ENCODE measurements at regions not wholly inside any gene's neighbourhood (a gene's known extent, or its start where the extent isn't known, plus 50 kb on each side); places are given as distances from the start of the nearest gene placed in this dataset.

DNA sequence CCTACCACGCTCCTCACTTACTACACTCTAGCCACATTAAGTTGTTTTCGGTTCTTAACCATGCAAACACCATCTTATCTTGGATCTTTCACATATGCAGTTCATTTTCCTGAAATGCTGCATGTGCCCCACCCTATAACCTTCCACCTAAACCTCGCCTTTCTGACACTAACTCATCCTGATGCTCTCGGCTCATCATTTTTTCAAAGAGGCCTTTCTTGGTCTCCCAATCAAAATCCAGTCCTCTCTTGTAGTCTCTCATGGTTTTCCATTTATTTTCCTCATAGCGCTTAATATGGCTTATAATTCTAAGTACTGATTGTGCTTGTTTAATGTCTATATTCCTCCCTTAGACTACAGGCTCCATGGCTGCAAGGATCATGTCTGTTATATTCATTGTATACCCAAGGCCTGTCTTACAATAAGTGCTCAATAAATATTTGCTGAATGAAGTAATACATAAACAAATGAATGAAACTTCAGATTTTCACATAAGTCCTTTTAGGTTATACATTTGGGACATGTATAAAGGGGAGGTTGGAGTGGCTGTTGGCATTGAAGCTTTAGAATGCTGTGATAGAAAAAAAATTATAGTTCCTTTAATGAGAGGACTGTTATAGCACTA, 79.2 kb upstream of the CDC42BPA start:
- H4K20me1 ChIP-seq (ENCODE audit: insufficient read depth) = no peaks in the 10 kb centered on the region
- no peaks in the 10 kb centered on the region for H3K9me3 ChIP-seq
- no peak for TF ChIP-seq TCF12 (IDR thresholded peaks at IDR 0.05)
- TF ChIP-seq NRF1 (IDR thresholded peaks at IDR 0.05; ENCODE audit: low read depth, low read length) = no peak
- TF ChIP-seq, protein P1, sequence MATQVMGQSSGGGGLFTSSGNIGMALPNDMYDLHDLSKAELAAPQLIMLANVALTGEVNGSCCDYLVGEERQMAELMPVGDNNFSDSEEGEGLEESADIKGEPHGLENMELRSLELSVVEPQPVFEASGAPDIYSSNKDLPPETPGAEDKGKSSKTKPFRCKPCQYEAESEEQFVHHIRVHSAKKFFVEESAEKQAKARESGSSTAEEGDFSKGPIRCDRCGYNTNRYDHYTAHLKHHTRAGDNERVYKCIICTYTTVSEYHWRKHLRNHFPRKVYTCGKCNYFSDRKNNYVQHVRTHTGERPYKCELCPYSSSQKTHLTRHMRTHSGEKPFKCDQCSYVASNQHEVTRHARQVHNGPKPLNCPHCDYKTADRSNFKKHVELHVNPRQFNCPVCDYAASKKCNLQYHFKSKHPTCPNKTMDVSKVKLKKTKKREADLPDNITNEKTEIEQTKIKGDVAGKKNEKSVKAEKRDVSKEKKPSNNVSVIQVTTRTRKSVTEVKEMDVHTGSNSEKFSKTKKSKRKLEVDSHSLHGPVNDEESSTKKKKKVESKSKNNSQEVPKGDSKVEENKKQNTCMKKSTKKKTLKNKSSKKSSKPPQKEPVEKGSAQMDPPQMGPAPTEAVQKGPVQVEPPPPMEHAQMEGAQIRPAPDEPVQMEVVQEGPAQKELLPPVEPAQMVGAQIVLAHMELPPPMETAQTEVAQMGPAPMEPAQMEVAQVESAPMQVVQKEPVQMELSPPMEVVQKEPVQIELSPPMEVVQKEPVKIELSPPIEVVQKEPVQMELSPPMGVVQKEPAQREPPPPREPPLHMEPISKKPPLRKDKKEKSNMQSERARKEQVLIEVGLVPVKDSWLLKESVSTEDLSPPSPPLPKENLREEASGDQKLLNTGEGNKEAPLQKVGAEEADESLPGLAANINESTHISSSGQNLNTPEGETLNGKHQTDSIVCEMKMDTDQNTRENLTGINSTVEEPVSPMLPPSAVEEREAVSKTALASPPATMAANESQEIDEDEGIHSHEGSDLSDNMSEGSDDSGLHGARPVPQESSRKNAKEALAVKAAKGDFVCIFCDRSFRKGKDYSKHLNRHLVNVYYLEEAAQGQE (IDR thresholded peaks at IDR 0.05; ENCODE audit: low read depth, low read length) = no peak
- no peak for TF ChIP-seq EZH2phosphoT487 (IDR thresholded peaks at IDR 0.05; ENCODE audit: borderline replicate concordance, low read depth)
- TF ChIP-seq TAF1 (IDR thresholded peaks at IDR 0.05; ENCODE audit: borderline replicate concordance, low read depth, low read length) = no peak
- TF ChIP-seq, protein P2, sequence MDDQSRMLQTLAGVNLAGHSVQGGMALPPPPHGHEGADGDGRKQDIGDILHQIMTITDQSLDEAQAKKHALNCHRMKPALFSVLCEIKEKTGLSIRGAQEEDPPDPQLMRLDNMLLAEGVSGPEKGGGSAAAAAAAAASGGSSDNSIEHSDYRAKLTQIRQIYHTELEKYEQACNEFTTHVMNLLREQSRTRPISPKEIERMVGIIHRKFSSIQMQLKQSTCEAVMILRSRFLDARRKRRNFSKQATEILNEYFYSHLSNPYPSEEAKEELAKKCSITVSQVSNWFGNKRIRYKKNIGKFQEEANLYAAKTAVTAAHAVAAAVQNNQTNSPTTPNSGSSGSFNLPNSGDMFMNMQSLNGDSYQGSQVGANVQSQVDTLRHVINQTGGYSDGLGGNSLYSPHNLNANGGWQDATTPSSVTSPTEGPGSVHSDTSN (IDR thresholded peaks at IDR 0.05) = no peak
- TF ChIP-seq RFX5 (IDR thresholded peaks at IDR 0.05; ENCODE audit: low read length) = no peak
- no peak for TF ChIP-seq FOXJ3 (CRISPR knock-in tag; IDR thresholded peaks at IDR 0.05)
- no peak for TF ChIP-seq FOXM1 (IDR thresholded peaks at IDR 0.05; ENCODE audit: low read depth)
- TF ChIP-seq SMC3 (IDR thresholded peaks at IDR 0.05; ENCODE audit: low read depth, low read length) = no peak
- TF ChIP-seq, protein P3, sequence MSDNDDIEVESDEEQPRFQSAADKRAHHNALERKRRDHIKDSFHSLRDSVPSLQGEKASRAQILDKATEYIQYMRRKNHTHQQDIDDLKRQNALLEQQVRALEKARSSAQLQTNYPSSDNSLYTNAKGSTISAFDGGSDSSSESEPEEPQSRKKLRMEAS (IDR thresholded peaks at IDR 0.05; ENCODE audit: low read depth) = no peak
- H3K9me2 ChIP-seq = no peaks in the 10 kb centered on the region
- H3K79me2 ChIP-seq (ENCODE audit: insufficient read depth) = no peaks in the 10 kb centered on the region
- no peaks in the 10 kb centered on the region for H3K4me1 ChIP-seq (ENCODE audit: control insufficient read depth in 1 of 2, insufficient read depth in 2 of 2, low read depth in 1 of 2, low read length in 1 of 2)
- no peak overlapping the region for H2AFZ ChIP-seq (ENCODE audit: low read depth)
- H3K4me2 ChIP-seq = no peak overlapping the region
- ChIA-PET CTCF (no interaction called here), POLR2A (no interaction called here)
- H3K27ac ChIP-seq (ENCODE audit: low read depth in 2 of 2, low read length in 1 of 2) = no peak overlapping the region
- H3F3A ChIP-seq (replicated peaks; ENCODE audit: insufficient read depth) = no peaks in the 10 kb centered on the region
- H3K27me3 ChIP-seq (ENCODE audit: insufficient read depth) = no peaks in the 10 kb centered on the region
- 71% methylated on average over 5 of the region's 5 CpGs for WGBS (ENCODE audit: low lambda C conversion rate)
- H3K4me3 ChIP-seq (ENCODE audit: low read depth in 2 of 2, low read length in 1 of 2) = no peak overlapping the region
- no peak for DNase-seq
- no peak overlapping the region for H3K9ac ChIP-seq
- no peaks in the 10 kb centered on the region for H3K36me3 ChIP-seq (replicated peaks in 1 of 2; ENCODE audit: control insufficient read depth in 1 of 2, insufficient read depth in 2 of 2, low read length in 1 of 2)
